GM10266 (cell line): ENCODE measurements at regions not wholly inside any gene's neighbourhood (a gene's known extent, or its start where the extent isn't known, plus 50 kb on each side); places are given as distances from the start of the nearest gene placed in this dataset.

ENCODE experiments used
- DNase-seq: peaks from one replicate; pipeline ENCODE4 v3.0.0; 2012; ENCODE audit errors: extremely low spot score
- TF ChIP-seq, protein P1 (sequence below): IDR thresholded peaks from 2 replicates; pipeline ENCODE4 v1.5.1; 2012; ENCODE audit warnings: mild to moderate bottlenecking, low read depth; ENCODE audit not compliant: control insufficient read depth, insufficient read depth; ENCODE audit errors: missing control alignments

DNA sequence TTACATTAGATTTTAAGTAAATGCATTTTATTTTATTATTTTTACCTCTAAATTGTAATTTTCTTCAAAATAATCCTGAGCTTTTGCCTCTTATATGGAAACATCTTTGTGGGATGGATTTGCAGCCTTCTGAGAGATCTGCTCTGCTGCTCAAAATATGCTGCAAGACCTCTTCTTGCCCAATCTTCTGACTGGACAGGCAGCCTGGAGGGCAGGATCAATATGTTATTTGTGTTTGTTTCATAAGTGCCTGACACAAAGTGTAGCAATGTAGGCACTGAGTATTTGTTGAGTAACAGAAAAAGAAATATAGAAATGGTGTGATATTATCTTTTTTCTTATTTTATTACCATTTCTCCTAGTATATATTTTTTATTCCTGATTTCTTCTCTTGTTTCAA is 1106.9 kb downstream of the TMTC2 start:
- no peak for DNase-seq
- TF ChIP-seq, protein P1, sequence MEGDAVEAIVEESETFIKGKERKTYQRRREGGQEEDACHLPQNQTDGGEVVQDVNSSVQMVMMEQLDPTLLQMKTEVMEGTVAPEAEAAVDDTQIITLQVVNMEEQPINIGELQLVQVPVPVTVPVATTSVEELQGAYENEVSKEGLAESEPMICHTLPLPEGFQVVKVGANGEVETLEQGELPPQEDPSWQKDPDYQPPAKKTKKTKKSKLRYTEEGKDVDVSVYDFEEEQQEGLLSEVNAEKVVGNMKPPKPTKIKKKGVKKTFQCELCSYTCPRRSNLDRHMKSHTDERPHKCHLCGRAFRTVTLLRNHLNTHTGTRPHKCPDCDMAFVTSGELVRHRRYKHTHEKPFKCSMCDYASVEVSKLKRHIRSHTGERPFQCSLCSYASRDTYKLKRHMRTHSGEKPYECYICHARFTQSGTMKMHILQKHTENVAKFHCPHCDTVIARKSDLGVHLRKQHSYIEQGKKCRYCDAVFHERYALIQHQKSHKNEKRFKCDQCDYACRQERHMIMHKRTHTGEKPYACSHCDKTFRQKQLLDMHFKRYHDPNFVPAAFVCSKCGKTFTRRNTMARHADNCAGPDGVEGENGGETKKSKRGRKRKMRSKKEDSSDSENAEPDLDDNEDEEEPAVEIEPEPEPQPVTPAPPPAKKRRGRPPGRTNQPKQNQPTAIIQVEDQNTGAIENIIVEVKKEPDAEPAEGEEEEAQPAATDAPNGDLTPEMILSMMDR = no peak

DNA sequence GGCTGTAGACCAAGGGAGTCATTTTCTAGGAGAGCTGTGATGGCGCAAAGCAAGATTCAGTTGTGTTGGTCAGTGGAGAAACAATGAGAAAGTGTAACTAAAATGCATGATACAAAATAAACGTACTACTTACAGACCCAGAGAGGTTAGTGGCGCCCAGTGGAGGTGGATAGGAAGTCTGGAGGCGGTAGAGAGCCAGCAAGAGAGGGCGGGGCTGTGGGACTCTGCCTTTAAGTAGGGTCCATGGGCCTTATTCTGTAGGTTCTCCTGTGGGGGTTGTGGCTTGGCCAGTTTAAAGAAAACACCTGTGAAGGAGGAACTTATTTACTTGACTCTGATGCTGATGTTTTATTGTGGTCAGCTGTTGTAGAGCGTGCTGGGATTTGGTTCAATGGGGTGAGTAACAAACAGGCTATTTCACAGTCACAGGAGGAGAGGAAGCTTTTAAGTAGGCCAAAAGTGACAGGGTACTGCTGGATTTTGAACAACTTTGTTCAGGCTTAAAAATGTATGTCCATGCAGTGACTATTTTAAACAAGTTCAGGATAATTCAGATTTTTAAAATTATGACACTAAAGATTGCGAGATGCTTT is 1097.7 kb downstream of the TMTC2 start:
- TF ChIP-seq, protein P1 = no peak
- no peak for DNase-seq

DNA sequence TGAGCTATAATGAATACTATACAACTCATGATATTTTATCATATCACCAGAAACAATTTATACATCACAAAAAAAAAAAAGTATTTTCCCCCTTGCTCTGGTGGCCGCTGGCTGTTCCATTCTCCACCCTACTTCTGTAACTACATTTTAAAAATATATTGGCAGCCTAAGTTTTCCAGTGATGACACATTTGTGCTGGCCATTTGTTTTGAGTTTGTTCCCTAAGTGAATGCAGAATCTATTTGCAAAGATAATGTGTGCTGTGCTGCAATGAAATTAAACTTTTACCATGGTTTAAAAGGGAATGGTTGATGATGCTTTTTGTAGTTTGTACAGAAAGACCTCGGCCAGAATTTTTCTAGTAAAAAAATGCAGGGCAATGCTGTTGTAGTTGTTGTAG is 1092.8 kb downstream of the TMTC2 start:
- TF ChIP-seq, protein P1 = no peak
- no peak for DNase-seq

DNA sequence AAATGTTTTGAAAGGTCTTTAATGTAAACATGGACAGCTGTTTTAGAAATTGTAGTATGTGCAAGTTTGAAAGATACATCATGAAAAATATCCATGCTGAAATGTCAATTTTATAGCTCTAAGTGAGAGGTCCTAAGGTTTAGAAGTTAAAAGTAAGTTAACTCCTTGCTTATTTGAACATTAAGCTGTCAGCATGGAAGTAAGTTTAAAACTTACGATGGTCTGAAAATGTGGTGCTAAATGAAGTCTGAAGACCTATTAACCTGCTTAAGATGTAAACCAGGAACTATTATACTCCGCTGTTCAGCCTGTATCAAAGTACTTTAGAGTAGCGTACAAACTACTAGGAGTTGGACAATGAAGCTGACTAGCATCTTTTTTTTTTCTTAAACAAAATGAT is 1082.4 kb downstream of the TMTC2 start:
- TF ChIP-seq, protein P1 = no peak

DNA sequence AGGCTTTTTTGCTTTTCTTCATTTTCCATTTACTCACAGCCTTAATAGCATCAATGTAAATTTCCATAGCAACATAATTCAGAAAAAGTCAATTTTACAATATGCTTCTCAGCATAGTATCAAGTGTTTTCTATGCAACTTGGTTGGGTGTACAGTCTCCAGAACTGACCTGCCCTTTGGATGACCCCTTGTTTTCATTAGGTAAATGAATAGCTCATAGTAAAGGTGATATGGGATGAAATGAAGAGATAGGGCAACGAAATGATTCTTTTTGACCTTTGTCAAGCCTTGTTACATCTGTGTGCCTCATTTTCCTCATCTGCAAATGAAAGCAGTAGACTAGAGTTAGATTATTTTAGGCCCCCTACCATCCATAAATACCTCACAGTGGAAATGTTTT is 1081.0 kb downstream of the TMTC2 start:
- no peak for DNase-seq
- TF ChIP-seq, protein P1 = no peak

More for the DNA sequence above, 1082.4 kb downstream of the TMTC2 start:
- no peak for DNase-seq

DNA sequence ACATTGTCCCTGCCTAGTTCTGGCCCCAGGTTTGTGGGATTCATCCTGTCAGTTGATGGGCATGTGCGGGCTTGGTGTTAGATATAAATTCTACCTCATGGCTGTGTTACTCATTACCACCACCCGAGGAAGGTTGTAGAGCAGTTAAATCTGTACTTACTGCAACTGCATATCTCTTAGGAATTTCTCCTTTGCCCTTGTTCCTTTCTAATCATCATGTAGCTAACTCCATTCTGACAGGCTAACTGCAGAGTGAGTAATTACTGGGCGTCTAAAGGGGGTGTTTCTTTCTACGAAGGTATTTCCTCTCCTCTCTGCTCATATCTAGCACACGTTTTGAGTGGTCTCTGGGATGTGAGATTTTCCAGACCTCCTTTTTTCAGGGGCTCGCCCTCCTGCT is 1076.7 kb downstream of the TMTC2 start:
- TF ChIP-seq, protein P1 = no peak
- DNase-seq = no peak

DNA sequence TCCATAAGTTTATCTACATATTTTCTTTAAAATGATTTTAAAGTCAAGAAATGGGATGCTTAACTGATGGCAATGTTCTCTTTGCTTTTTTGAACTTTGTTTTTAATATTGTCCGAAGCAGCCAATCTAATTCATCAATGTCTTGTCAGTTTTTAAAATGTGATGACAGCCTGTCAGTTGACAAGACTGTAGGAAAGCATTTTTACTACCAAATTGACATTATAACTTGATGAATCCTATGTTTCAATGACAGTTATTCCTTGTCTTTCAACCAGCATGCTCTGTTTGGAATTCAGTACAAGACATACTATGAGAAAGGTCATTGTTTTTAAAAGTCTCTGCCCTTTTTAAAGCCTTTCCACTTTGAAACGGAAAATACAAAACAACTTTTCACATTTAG is 1073.2 kb downstream of the TMTC2 start:
- TF ChIP-seq, protein P1 = no peak
- no peak for DNase-seq
